Endodermal cell (in vitro differentiated cells): ENCODE measurements at regions not wholly inside any gene's neighbourhood (a gene's known extent, or its start where the extent isn't known, plus 50 kb on each side); places are given as distances from the start of the nearest gene placed in this dataset.

Experiments
- DNase-seq: peaks from one replicate; pipeline ENCODE4 v3.0.0-alpha.2; 2017
- H3K27ac ChIP-seq: 2 replicates; pipeline ENCODE4 v1.5.1; 2013; ENCODE audit warnings: mild to moderate bottlenecking, low read depth, low read length, moderate library complexity
- H3K27me3 ChIP-seq: 2 replicates; pipeline ENCODE4 v1.6.1; 2013; ENCODE audit warnings: mild to moderate bottlenecking, low read length, moderate library complexity; ENCODE audit not compliant: insufficient read depth, control insufficient read depth, poor library complexity, severe bottlenecking
- H3K36me3 ChIP-seq: 2 replicates; pipeline ENCODE4 v1.7.0; 2013; ENCODE audit warnings: mild to moderate bottlenecking, low read length, moderate library complexity; ENCODE audit not compliant: control insufficient read depth, insufficient read depth
- H3K4me1 ChIP-seq: one replicate; pipeline ENCODE4 v1.7.0; 2013; ENCODE audit warnings: low read length; ENCODE audit not compliant: control insufficient read depth, insufficient read depth
- H3K4me3 ChIP-seq: 2 replicates; pipeline ENCODE4 v1.5.1; 2013; ENCODE audit warnings: mild to moderate bottlenecking, low read length, moderate library complexity
- H3K9ac ChIP-seq: 2 replicates; pipeline ENCODE4 v1.6.1; 2013; ENCODE audit warnings: mild to moderate bottlenecking, low read length, moderate library complexity; ENCODE audit not compliant: poor library complexity, severe bottlenecking; ENCODE audit errors: extremely low read depth
- H3K9me3 ChIP-seq: 2 replicates; pipeline ENCODE4 v1.6.1; 2013; ENCODE audit warnings: mild to moderate bottlenecking, low read length, moderate library complexity; ENCODE audit not compliant: control insufficient read depth
- H3K27ac Mint-ChIP-seq: 2 replicates; pipeline ENCODE4 v1.8.0; 2020; ENCODE audit warnings: mixed read lengths
- H3K27me3 Mint-ChIP-seq: 2 replicates; pipeline ENCODE4 v1.8.0; 2021; ENCODE audit warnings: mild to moderate bottlenecking, mixed read lengths; ENCODE audit not compliant: insufficient read depth
- H3K36me3 Mint-ChIP-seq: 2 replicates; pipeline ENCODE4 v1.8.0; 2020; ENCODE audit warnings: low read depth, mixed read lengths
- H3K4me1 Mint-ChIP-seq: 2 replicates; pipeline ENCODE4 v1.8.0; 2020; ENCODE audit warnings: mixed read lengths
- H3K4me3 Mint-ChIP-seq: 2 replicates; pipeline ENCODE4 v1.8.0; 2020; ENCODE audit warnings: mild to moderate bottlenecking, moderate library complexity, mixed read lengths
- H3K9me3 Mint-ChIP-seq: 2 replicates; pipeline ENCODE4 v1.8.0; 2020; ENCODE audit warnings: mild to moderate bottlenecking, mixed read lengths
- CTCF ChIP-seq: fragments of 200-600 bp; sonication (generic); conservative IDR thresholded peaks from 2 replicates; pipeline ENCODE4 v1.5.0; 2021; ENCODE audit warnings: antibody characterized with exemption, mild to moderate bottlenecking
- WGBS, 2 experiments: methylation state at CpG; one replicate each; pipeline versions ENCODE4 v1.1.5 to v1.1.7; 2013; ENCODE audit warnings: missing lambda C conversion rate in 2 of 2, mixed read lengths in 1 of 2; ENCODE audit not compliant: insufficient coverage in 1 of 2, insufficient read length in 1 of 2; 5-methylcytosine and 5-hydroxymethylcytosine counted together

GRCh38 chr7:142540371-142540770 lies 208.9 kb upstream of the PRSS1 start:
- Mint-ChIP-seq H3K4me3 (no peak overlapping the region), H3K9me3 (no peaks in the 10 kb centered on the region), H3K36me3 (no peaks in the 10 kb centered on the region), H3K27ac (no peak overlapping the region), H3K27me3 (peaks cover 7% of the 10 kb centered on the region), H3K4me1 (no peaks in the 10 kb centered on the region)
- WGBS, 2 experiments: 92 to 100% methylated on average over 1 to 2 of the region's 2 CpGs
- H3K27me3 ChIP-seq: no peaks in the 10 kb centered on the region
- no peak for TF ChIP-seq CTCF
- H3K27ac ChIP-seq: no peak overlapping the region
- H3K9me3 ChIP-seq: no peaks in the 10 kb centered on the region
- no peak overlapping the region for H3K9ac ChIP-seq
- no peaks in the 10 kb centered on the region for H3K4me1 ChIP-seq
- H3K36me3 ChIP-seq: no peaks in the 10 kb centered on the region
- no peak for DNase-seq
- H3K4me3 ChIP-seq: no peak overlapping the region

GRCh38 chr7:142539901-142540300 lies 209.4 kb upstream of the PRSS1 start:
- no peaks in the 10 kb centered on the region for H3K36me3 ChIP-seq
- H3K27me3 Mint-ChIP-seq: peaks cover 11% of the 10 kb centered on the region
- no peak for DNase-seq
- no peaks in the 10 kb centered on the region for H3K4me1 ChIP-seq
- H3K27me3 ChIP-seq: no peaks in the 10 kb centered on the region
- H3K27ac ChIP-seq: no peak overlapping the region
- H3K36me3 Mint-ChIP-seq: no peaks in the 10 kb centered on the region
- no peak overlapping the region for H3K27ac Mint-ChIP-seq
- no peak overlapping the region for H3K9ac ChIP-seq
- H3K9me3 ChIP-seq: no peaks in the 10 kb centered on the region
- H3K4me1 Mint-ChIP-seq: no peaks in the 10 kb centered on the region
- TF ChIP-seq CTCF: no peak
- H3K4me3 Mint-ChIP-seq: no peak overlapping the region
- no peaks in the 10 kb centered on the region for H3K9me3 Mint-ChIP-seq
- H3K4me3 ChIP-seq: no peak overlapping the region
- 86 to 92% methylated on average over 1 of the region's 1 CpG for WGBS, 2 experiments

- Histone ChIP-seq H3K27ac (no peak overlapping the region), H3K4me3 (no peak overlapping the region), H3K27me3 (no peaks in the 10 kb centered on the region), H3K36me3 (no peaks in the 10 kb centered on the region), H3K4me1 (no peaks in the 10 kb centered on the region), H3K9me3 (no peaks in the 10 kb centered on the region), H3K9ac (no peak overlapping the region)
- Mint-ChIP-seq H3K4me1 (no peaks in the 10 kb centered on the region), H3K9me3 (no peaks in the 10 kb centered on the region), H3K27me3 (peaks cover 11% of the 10 kb centered on the region), H3K27ac (no peak overlapping the region), H3K4me3 (no peak overlapping the region), H3K36me3 (no peaks in the 10 kb centered on the region)
- TF ChIP-seq CTCF: no peak
- DNase-seq: no peak
- WGBS, 2 experiments: 91 to 100% methylated on average over 1 of the region's 1 CpG
Measured at GRCh38 chr7:142537760-142538159, 211.5 kb upstream of the PRSS1 start.
